ENCODE measurements at regions not wholly inside any gene's neighbourhood (a gene's known extent, or its start where the extent isn't known, plus 50 kb on each side); places are given as distances from the start of the nearest gene placed in this dataset.

- no peak for TF ChIP-seq TAF1 (IDR thresholded peaks at IDR 0.05; ENCODE audit: low read depth)
- no peak for TF ChIP-seq FOXM1 (IDR thresholded peaks at IDR 0.05; ENCODE audit: borderline replicate concordance, low read depth)
- no peak for TF ChIP-seq REST (IDR thresholded peaks at IDR 0.05; ENCODE audit: low read depth)
Observed at GRCh38 chr1:98066911-98067310, 146.1 kb upstream of the DPYD start.

Measured in Ishikawa (cell line).